A549 (cell line): ENCODE measurements at regions not wholly inside any gene's neighbourhood (a gene's known extent, or its start where the extent isn't known, plus 50 kb on each side); places are given as distances from the start of the nearest gene placed in this dataset.

ENCODE experiments used
- ATAC-seq, 2 experiments: fragments of 200-7000 bp in 1 of 2; fragments of >200 bp in 1 of 2; cut with Nextera tagmentation in 1 of 2; cut with Tn5 transposase in 1 of 2; 3 replicates each; pipeline versions ENCODE4 v1.8.0 to v1.9.1; 2018 to 2020; ENCODE audit warnings: mild to moderate bottlenecking in 1 of 2, moderate library complexity in 1 of 2
- CTCF ChIA-PET: fragments of 300-600 bp; sonication (Branson Sonifier 250); formaldehyde crosslinking; extraction: SDS; loops from one replicate; lab custom pipeline; 2021; ENCODE audit warnings: antibody characterized with exemption, inconsistent platforms; lab: Yijun Ruan, JAX
- POLR2A ChIA-PET: fragments of 350-600 bp; formaldehyde crosslinking; extraction: SDS; loops from one replicate; lab custom pipeline; 2021; ENCODE audit warnings: antibody characterized with exemption, inconsistent platforms; lab: Yijun Ruan, JAX
- DNase-seq, 2 experiments: peaks; one replicate each; pipeline versions ENCODE4 v3.0.0 to v3.0.0-alpha.2; 2011 to 2016; ENCODE audit warnings: low read depth in 1 of 2, low spot score in 1 of 2
- FAIRE-seq: peaks from 2 replicates; lab custom pipeline; 2011; peaks lifted over from hg19 to GRCh38; lab: Jason Lieb, UNC
- H3K27ac ChIP-seq, 2 experiments: fragments of >200 bp; sonication (Bioruptor Twin); formaldehyde crosslinking; 3 replicates each; pipeline ENCODE4 v1.5.1; 2016 to 2017
- H3K4me1 ChIP-seq: fragments of >200 bp; sonication (Bioruptor Twin); formaldehyde crosslinking; 3 replicates; pipeline ENCODE4 v1.6.1; 2016
- H3K4me2 ChIP-seq: fragments of >200 bp; sonication (Bioruptor Twin); formaldehyde crosslinking; 3 replicates; pipeline ENCODE4 v1.6.1; 2016
- H3K4me3 ChIP-seq: fragments of >200 bp; sonication (Bioruptor Twin); formaldehyde crosslinking; 3 replicates; pipeline ENCODE4 v1.5.1; 2016
- H3K9me3 ChIP-seq: fragments of >200 bp; sonication (Bioruptor Twin); formaldehyde crosslinking; 3 replicates; pipeline ENCODE4 v1.6.1; 2016
- BHLHE40 ChIP-seq: IDR thresholded peaks from 2 replicates; pipeline ENCODE4 v1.6.1; 2012; ENCODE audit warnings: low read depth, low read length, inconsistent platforms
- CHD4 ChIP-seq: fragments of 200-600 bp; sonication (generic); IDR thresholded peaks from 2 replicates; pipeline ENCODE4 v1.6.1; 2016; ENCODE audit warnings: antibody characterized with exemption, mild to moderate bottlenecking, borderline replicate concordance
- EHF ChIP-seq: fragments of 250-450 bp; sonication (Bioruptor Pico); IDR thresholded peaks from 2 replicates; pipeline ENCODE4 v1.5.0; 2020; ENCODE audit warnings: mild to moderate bottlenecking
- EP300 ChIP-seq, 2 experiments: fragments of >200 bp; sonication (Bioruptor Twin); formaldehyde crosslinking; IDR thresholded peaks; 2 replicates in 1 of 2; 3 replicates in 1 of 2; pipeline ENCODE4 v1.6.1; 2016 to 2017
- FOSL2 ChIP-seq, 2 experiments: fragments of 450-650 bp in 1 of 2; fragments of >200 bp in 1 of 2; sonication (Bioruptor Twin) in 1 of 2; formaldehyde crosslinking; IDR thresholded peaks; 2 replicates each; pipeline versions ENCODE4 v1.5.0 to v1.6.1; 2016 to 2020; ENCODE audit warnings: mild to moderate bottlenecking in 1 of 2, moderate library complexity in 1 of 2
- FOXS1 ChIP-seq: fragments of 250-450 bp; sonication (Bioruptor Pico); IDR thresholded peaks from 2 replicates; pipeline ENCODE4 v1.5.0; 2020; ENCODE audit warnings: mild to moderate bottlenecking, moderate library complexity
- HOXA7 ChIP-seq: fragments of 250-450 bp; sonication (Bioruptor Pico); IDR thresholded peaks from 2 replicates; pipeline ENCODE4 v1.5.0; 2020; ENCODE audit warnings: mild to moderate bottlenecking, moderate library complexity
- HOXB13 ChIP-seq: fragments of 250-450 bp; sonication (Bioruptor Pico); IDR thresholded peaks from 2 replicates; pipeline ENCODE4 v1.5.0; 2020; ENCODE audit warnings: low read depth, mild to moderate bottlenecking, moderate library complexity
- HOXB5 ChIP-seq: fragments of 250-450 bp; sonication (Bioruptor Pico); IDR thresholded peaks from 2 replicates; pipeline ENCODE4 v1.5.0; 2020; ENCODE audit warnings: mild to moderate bottlenecking, moderate library complexity
- JUNB ChIP-seq: fragments of >200 bp; sonication (Bioruptor Twin); formaldehyde crosslinking; IDR thresholded peaks from 2 replicates; pipeline ENCODE4 v1.6.1; 2016
- KDM5A ChIP-seq: fragments of 200-600 bp; sonication (generic); IDR thresholded peaks from 2 replicates; pipeline ENCODE4 v1.6.1; 2016; ENCODE audit warnings: antibody characterized with exemption, mild to moderate bottlenecking
- MAZ ChIP-seq: fragments of 150-350 bp; IDR thresholded peaks from 2 replicates; pipeline ENCODE4 v1.6.1; 2014; ENCODE audit warnings: antibody characterized with exemption, low read depth, low read length, borderline replicate concordance
- MYC ChIP-seq: IDR thresholded peaks from 2 replicates; pipeline ENCODE4 v1.6.1; 2012; ENCODE audit warnings: mild to moderate bottlenecking, inconsistent platforms, low read length, improper control_type of control experiment, borderline replicate concordance
- NR3C1 ChIP-seq: fragments of >200 bp; sonication (Bioruptor Twin); formaldehyde crosslinking; IDR thresholded peaks from 3 replicates; pipeline ENCODE4 v1.6.1; 2017
- PHF8 ChIP-seq: fragments of 200-600 bp; sonication (generic); IDR thresholded peaks from 2 replicates; pipeline ENCODE4 v1.6.1; 2016; ENCODE audit warnings: low read depth, mild to moderate bottlenecking, antibody characterized with exemption, moderate library complexity, borderline replicate concordance
- POLR2A ChIP-seq: IDR thresholded peaks from 2 replicates; pipeline ENCODE4 v1.6.1; 2012; ENCODE audit warnings: mild to moderate bottlenecking, low read length
- POLR2AphosphoS2 ChIP-seq: conservative IDR thresholded peaks from 2 replicates; pipeline ENCODE4 v1.6.1; 2012; ENCODE audit warnings: low read length, improper control_type of control experiment, inconsistent platforms
- RARB ChIP-seq: fragments of 250-450 bp; sonication (Bioruptor Pico); IDR thresholded peaks from 2 replicates; pipeline ENCODE4 v1.8.0; 2021; ENCODE audit warnings: mild to moderate bottlenecking, moderate library complexity
- RCOR1 ChIP-seq: fragments of 150-350 bp; IDR thresholded peaks from 2 replicates; pipeline ENCODE4 v1.6.1; 2014; ENCODE audit warnings: antibody characterized with exemption, low read length, low read depth
- RNF2 ChIP-seq: fragments of 200-600 bp; sonication (generic); IDR thresholded peaks from 2 replicates; pipeline ENCODE4 v1.6.1; 2016; ENCODE audit warnings: low read depth, mild to moderate bottlenecking, antibody characterized with exemption, moderate library complexity, borderline replicate concordance
- SREBF2 ChIP-seq: fragments of 450-650 bp; IDR thresholded peaks from 2 replicates; pipeline ENCODE4 v1.6.1; 2014; ENCODE audit warnings: mild to moderate bottlenecking, moderate library complexity
- TFCP2L1 ChIP-seq: fragments of 250-450 bp; sonication (Bioruptor Pico); IDR thresholded peaks from 2 replicates; pipeline ENCODE4 v1.5.0; 2021; ENCODE audit warnings: mild to moderate bottlenecking
- ZC3H11A ChIP-seq: fragments of 450-650 bp; IDR thresholded peaks from 2 replicates; pipeline ENCODE4 v1.6.1; 2014; ENCODE audit warnings: antibody characterized with exemption, mild to moderate bottlenecking
- TF ChIP-seq, protein P1 (sequence below): IDR thresholded peaks from 2 replicates; pipeline ENCODE4 v1.6.1; 2012
- TF ChIP-seq, protein P2 (sequence below): fragments of >200 bp; sonication (Bioruptor Twin); formaldehyde crosslinking; IDR thresholded peaks from 2 replicates; pipeline ENCODE4 v1.6.1; 2016
- TF ChIP-seq, protein P3 (sequence below): IDR thresholded peaks from 2 replicates; pipeline ENCODE4 v1.6.1; 2012
- TF ChIP-seq, protein P4 (sequence below): fragments of 250-450 bp; sonication (Bioruptor Pico); IDR thresholded peaks from 2 replicates; pipeline ENCODE4 v1.5.0; 2020; ENCODE audit warnings: low read depth, mild to moderate bottlenecking, moderate library complexity
- TF ChIP-seq, protein P5 (sequence below): fragments of 250-450 bp; sonication (Bioruptor Pico); IDR thresholded peaks from 2 replicates; pipeline ENCODE4 v1.5.0; 2021; ENCODE audit warnings: mild to moderate bottlenecking, moderate library complexity, borderline replicate concordance
- TF ChIP-seq, protein P6 (sequence below): fragments of 150-350 bp; IDR thresholded peaks from 2 replicates; pipeline ENCODE4 v1.6.1; 2014; ENCODE audit warnings: low read depth, mild to moderate bottlenecking, low read length
- TF ChIP-seq, protein P7 (sequence below): fragments of 200-600 bp; sonication (generic); IDR thresholded peaks from 2 replicates; pipeline ENCODE4 v1.6.1; 2016; ENCODE audit warnings: antibody characterized with exemption, mild to moderate bottlenecking, moderate library complexity

DNA sequence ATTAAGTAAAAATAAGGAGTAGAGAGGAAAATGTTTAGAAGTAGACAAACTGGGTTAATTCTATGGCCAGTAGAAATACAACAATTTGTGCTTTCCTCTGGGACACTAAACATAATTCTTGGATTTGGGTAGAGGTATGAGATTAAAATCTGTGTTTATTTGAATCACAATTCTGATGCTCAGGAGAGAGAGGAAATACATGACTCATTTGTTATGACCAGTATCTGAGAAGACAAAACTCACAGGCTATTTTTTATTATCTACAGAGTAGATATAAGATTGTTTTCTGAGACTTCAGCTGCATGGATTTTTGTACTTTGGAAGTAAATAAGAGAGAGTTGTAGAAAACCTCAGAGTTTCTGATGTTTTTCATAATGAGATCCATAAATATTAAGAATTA lies 315.7 kb upstream of the CWC22 start:
- TF ChIP-seq MYC (no peak), RNF2 (no peak), POLR2AphosphoS2 (no peak), RCOR1 (no peak), RARB (no peak), SREBF2 (no peak), MAZ (no peak), CHD4 (no peak), BHLHE40 (no peak), HOXB13 (CRISPR knock-in tag) (no peak), FOSL2 (IDR thresholded peaks at IDR 0.05) (no peak), FOSL2 (CRISPR knock-in tag; IDR thresholded peaks at IDR 0.05) (no peak)
- TF ChIP-seq, protein P1, sequence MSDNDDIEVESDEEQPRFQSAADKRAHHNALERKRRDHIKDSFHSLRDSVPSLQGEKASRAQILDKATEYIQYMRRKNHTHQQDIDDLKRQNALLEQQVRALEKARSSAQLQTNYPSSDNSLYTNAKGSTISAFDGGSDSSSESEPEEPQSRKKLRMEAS, result no peak
- TF ChIP-seq, protein P2, sequence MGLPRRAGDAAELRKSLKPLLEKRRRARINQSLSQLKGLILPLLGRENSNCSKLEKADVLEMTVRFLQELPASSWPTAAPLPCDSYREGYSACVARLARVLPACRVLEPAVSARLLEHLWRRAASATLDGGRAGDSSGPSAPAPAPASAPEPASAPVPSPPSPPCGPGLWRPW, result no peak
- TF ChIP-seq, protein P3, sequence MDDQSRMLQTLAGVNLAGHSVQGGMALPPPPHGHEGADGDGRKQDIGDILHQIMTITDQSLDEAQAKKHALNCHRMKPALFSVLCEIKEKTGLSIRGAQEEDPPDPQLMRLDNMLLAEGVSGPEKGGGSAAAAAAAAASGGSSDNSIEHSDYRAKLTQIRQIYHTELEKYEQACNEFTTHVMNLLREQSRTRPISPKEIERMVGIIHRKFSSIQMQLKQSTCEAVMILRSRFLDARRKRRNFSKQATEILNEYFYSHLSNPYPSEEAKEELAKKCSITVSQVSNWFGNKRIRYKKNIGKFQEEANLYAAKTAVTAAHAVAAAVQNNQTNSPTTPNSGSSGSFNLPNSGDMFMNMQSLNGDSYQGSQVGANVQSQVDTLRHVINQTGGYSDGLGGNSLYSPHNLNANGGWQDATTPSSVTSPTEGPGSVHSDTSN, result no peak
- TF ChIP-seq, protein P4, sequence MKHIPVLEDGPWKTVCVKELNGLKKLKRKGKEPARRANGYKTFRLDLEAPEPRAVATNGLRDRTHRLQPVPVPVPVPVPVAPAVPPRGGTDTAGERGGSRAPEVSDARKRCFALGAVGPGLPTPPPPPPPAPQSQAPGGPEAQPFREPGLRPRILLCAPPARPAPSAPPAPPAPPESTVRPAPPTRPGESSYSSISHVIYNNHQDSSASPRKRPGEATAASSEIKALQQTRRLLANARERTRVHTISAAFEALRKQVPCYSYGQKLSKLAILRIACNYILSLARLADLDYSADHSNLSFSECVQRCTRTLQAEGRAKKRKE (CRISPR knock-in tag), result no peak
- H3K27ac ChIP-seq, result no peak overlapping the region
- POLR2A ChIA-PET, result no interaction called here
- ATAC-seq, result no peak
- H3K4me3 ChIP-seq, result no peak overlapping the region
- CTCF ChIA-PET, result no interaction called here
- no peaks in the 10 kb centered on the region for H3K4me1 ChIP-seq
- DNase-seq, result no peak
- H3K4me2 ChIP-seq, result no peak overlapping the region
- no peaks in the 10 kb centered on the region for H3K9me3 ChIP-seq
- FAIRE-seq, result no peak

DNA sequence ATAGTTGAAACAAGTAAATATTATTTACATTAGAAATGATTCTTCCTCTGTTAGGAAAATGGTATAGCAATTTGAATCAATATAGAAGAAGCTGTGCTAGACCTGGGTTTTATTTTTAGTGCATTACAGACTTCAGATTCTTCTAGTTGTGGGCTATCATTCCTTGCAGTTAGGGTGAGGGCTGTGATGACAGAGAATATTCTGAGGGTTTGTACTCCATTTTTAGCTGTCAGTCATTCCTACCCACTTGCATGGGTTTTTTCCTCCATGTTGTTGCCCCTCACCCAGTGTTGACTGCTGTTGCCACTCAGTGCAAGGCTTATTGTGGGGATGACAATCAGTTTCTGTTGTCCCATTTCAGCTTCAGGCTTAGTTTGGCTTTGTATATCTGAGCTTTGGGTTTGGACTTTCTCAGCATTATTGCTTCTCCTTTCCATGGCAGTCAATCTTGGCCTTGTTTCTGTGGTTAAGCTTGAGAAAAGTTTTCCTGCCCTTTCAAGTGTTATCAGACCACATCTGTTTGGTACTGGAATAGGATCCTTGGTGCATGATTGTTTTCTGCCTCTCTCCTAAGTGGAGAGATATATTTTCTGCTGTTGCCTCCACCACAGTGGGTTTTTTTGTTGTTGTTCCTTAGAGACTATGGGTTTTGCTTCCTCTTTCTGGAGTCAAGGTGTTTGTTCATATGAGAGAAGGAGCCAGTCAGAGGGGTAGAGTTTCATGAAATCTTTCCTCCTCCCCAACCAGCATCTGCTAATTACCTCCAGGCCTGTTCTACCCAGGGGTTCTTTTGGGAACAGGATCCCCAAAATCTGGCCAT lies 312.7 kb upstream of the CWC22 start:
- DNase-seq (no peak), FAIRE-seq (no peak), ATAC-seq (no peak)
- H3K4me1 ChIP-seq, result no peaks in the 10 kb centered on the region
- ChIA-PET CTCF (no interaction called here), POLR2A (no interaction called here)
- no peak overlapping the region for H3K4me3 ChIP-seq
- H3K4me2 ChIP-seq, result no peak overlapping the region
- no peak overlapping the region for H3K27ac ChIP-seq
- H3K9me3 ChIP-seq, result no peaks in the 10 kb centered on the region
- TF ChIP-seq EP300 (IDR thresholded peaks at IDR 0.05) (no peak), POLR2A (no peak), MYC (no peak), HOXA7 (CRISPR knock-in tag) (no peak), TFCP2L1 (CRISPR knock-in tag) (no peak), PHF8 (no peak), KDM5A (no peak), JUNB (no peak), HOXB5 (no peak), EHF (CRISPR knock-in tag) (no peak), ZC3H11A (no peak), NR3C1 (no peak), FOXS1 (CRISPR knock-in tag) (no peak)
- TF ChIP-seq, protein P1, result no peak
- TF ChIP-seq, protein P5, sequence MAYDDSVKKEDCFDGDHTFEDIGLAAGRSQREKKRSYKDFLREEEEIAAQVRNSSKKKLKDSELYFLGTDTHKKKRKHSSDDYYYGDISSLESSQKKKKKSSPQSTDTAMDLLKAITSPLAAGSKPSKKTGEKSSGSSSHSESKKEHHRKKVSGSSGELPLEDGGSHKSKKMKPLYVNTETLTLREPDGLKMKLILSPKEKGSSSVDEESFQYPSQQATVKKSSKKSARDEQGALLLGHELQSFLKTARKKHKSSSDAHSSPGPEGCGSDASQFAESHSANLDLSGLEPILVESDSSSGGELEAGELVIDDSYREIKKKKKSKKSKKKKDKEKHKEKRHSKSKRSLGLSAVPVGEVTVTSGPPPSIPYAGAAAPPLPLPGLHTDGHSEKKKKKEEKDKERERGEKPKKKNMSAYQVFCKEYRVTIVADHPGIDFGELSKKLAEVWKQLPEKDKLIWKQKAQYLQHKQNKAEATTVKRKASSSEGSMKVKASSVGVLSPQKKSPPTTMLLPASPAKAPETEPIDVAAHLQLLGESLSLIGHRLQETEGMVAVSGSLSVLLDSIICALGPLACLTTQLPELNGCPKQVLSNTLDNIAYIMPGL (CRISPR knock-in tag), result no peak
- TF ChIP-seq, protein P6, sequence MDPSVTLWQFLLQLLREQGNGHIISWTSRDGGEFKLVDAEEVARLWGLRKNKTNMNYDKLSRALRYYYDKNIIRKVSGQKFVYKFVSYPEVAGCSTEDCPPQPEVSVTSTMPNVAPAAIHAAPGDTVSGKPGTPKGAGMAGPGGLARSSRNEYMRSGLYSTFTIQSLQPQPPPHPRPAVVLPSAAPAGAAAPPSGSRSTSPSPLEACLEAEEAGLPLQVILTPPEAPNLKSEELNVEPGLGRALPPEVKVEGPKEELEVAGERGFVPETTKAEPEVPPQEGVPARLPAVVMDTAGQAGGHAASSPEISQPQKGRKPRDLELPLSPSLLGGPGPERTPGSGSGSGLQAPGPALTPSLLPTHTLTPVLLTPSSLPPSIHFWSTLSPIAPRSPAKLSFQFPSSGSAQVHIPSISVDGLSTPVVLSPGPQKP, result no peak
- TF ChIP-seq, protein P7, sequence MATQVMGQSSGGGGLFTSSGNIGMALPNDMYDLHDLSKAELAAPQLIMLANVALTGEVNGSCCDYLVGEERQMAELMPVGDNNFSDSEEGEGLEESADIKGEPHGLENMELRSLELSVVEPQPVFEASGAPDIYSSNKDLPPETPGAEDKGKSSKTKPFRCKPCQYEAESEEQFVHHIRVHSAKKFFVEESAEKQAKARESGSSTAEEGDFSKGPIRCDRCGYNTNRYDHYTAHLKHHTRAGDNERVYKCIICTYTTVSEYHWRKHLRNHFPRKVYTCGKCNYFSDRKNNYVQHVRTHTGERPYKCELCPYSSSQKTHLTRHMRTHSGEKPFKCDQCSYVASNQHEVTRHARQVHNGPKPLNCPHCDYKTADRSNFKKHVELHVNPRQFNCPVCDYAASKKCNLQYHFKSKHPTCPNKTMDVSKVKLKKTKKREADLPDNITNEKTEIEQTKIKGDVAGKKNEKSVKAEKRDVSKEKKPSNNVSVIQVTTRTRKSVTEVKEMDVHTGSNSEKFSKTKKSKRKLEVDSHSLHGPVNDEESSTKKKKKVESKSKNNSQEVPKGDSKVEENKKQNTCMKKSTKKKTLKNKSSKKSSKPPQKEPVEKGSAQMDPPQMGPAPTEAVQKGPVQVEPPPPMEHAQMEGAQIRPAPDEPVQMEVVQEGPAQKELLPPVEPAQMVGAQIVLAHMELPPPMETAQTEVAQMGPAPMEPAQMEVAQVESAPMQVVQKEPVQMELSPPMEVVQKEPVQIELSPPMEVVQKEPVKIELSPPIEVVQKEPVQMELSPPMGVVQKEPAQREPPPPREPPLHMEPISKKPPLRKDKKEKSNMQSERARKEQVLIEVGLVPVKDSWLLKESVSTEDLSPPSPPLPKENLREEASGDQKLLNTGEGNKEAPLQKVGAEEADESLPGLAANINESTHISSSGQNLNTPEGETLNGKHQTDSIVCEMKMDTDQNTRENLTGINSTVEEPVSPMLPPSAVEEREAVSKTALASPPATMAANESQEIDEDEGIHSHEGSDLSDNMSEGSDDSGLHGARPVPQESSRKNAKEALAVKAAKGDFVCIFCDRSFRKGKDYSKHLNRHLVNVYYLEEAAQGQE, result no peak
